ENCODE measurements at regions not wholly inside any gene's neighbourhood (a gene's known extent, or its start where the extent isn't known, plus 50 kb on each side); places are given as distances from the start of the nearest gene placed in this dataset.
"Not testable (repeated sequence)": the region's sequence is repeated elsewhere in the genome, so short reads cannot be mapped to it uniquely, and the experiment has no call there.

GRCh38 chr2:219835493-219835892 lies 208.1 kb downstream of the SLC4A3 start:
- no peak for DNase-seq (ENCODE audit: low spot score)

DNA sequence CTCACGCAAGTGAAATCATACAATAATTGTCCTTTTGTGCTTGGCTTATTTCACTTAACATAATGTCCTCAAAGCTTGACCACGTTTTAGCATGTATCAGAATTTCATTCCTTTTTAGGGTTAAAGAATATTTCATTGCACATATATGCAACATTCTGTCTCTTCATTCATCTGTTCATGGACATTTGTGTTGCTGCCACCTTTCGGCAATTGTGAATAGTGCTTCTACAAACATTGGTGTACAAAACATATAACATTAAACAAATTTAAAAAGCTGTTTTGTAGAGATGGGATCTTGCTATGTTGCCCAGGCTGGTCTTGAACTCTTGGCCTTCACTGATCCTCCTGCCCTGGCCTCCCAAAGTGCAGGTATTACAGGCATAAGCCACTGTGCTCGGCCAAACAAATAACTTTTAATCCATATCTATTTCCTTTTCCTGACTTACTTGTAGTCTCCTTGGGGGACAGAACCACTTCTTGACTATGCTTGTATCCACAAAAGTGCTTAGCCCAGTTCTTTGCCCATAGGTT lies 209.3 kb downstream of the SLC4A3 start:
- DNase-seq (ENCODE audit: low spot score), result no peak

DNA sequence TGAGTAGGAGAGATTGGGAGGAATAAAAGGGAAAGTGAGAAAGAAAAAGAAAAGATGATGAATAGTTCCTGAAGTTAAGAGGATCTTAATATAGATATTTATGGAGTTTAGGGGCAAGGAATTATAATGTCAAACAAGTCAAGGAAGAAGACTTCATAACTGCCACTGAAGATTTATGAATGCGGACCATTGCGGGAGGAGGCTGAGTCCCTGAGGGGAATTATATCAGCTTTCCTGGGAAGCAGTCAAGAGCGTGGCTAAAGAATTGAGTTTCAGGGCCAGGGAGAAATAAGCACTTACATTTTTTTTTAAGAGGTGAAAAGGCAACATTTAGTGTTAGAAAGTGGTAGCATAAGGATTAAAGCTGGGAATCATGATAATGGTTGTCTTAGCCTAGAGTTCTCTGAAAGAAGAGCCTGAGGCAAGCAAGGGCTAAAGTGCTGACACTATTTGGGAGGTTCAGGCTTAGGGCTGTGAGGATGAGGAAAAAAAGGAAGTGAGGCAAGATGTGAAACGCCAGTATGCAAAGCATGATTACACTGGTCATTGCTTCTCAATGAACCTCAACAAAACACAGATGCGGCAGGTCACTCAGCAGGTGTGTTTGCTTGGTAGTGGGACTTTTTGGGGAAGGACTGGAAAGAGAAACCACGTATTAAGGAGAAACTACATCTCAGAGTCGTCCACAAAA lies 217.1 kb downstream of the SLC4A3 start:
- no peak for DNase-seq (ENCODE audit: low spot score)

DNA sequence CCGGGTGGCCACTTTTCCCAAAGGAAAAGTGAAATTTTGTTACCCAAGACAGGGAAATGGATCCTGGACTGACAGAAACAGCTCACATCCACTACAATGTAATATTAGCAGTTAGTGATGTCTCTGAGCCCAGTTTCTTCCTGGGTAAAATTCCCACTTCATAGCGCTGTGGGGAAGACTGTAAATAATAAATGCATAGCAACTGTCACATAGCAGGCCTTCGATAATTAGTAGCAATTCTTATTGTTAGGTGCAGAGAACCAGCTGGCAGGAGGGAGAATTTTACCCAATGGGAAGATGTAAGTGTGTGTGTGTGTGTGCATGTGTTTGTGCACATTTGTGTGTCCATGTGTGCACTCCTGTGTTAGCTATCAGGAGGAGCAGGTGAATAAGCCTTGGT lies 221.5 kb downstream of the SLC4A3 start:
- no peak for DNase-seq (ENCODE audit: low spot score)

- DNase-seq (ENCODE audit: low spot score), result no peak
These were observed 223.7 kb downstream of the SLC4A3 start for GRCh38 chr2:219851169-219851568.

DNA sequence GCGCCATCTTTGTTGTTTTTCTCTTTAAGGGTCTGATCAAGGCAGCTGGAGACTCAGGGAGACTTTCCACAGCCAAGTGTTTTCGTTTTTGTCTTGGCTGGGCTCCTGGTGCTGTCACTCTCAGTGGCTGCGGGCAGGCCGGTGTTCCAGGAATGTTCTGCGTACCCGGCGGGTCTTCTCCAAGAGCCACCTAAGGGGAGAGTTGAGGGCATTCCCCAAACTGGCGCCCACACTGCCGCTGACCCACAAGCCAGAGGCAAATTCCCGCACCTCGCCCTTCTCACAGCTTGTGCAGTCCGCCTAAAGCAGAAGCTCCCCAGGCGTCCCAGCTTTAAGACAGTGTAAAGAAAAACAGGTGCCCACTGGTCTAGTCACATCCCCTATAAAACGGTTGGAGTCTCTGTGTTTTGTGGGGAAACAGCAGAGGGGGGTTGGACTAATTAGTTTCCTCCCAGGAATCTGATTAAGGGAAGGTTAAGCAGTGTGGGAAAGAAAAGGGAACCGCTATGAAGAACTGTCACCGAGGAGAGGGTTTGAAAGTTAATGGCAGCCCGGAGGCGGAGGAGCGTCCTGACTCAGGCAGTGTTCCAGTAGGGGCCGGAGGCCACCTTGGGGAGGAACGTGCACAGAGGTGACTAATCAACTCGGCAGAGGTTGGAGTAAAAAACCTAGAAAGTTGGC lies 224.5 kb downstream of the SLC4A3 start:
- DNase-seq (ENCODE audit: low spot score), result no peak

DNA sequence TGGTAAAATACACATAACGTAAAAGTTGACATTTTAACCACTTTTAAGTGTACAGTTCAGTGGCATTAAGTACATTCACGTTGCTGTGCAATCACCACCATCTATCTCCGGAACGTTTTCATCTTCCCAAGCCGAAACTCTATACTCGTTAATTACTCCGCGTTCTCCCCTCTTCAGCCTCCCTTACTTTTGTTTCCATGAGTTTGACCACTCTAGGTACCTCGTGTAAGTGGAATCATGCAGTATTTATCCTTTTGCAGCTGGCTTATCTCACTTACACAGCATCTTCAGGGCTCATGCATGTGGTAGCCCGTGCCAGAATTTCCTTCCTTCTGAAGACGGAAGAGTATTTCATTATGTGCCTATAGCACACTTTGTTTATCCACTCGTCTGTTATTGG lies 225.2 kb downstream of the SLC4A3 start:
- DNase-seq (ENCODE audit: low spot score), result no peak

DNA sequence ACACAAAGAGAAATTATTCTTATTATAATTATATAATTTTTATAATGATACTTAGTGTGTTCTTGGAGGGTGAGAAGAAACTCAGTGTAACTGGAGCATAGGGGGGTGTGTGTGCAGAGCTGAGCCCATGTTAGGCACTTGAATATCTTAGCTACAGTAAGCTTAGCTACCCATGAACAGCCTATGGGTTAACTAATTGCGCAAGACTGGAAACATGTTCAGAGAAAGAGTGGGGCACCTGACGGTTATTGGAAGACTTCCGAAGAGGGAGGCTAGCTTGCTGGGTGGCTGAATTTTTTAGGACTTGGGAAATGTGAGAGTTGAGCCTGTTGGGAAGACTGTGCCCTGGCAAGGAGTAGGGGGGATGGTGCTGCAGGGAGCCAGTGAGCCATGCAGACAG lies 229.2 kb downstream of the SLC4A3 start:
- no peak for DNase-seq (ENCODE audit: low spot score)

GRCh38 chr2:219857751-219858150 lies 230.3 kb downstream of the SLC4A3 start:
- no peak for DNase-seq (ENCODE audit: low spot score)

- DNase-seq (ENCODE audit: low spot score), result no peak
These were observed 233.9 kb downstream of the SLC4A3 start for GRCh38 chr2:219861307-219861706.

GRCh38 chr2:219864154-219864553 lies 236.7 kb downstream of the SLC4A3 start:
- no peak for DNase-seq (ENCODE audit: low spot score)

GRCh38 chr2:219868635-219869034 lies 241.2 kb downstream of the SLC4A3 start:
- DNase-seq (ENCODE audit: low spot score), result no peak

- no peak for DNase-seq (ENCODE audit: low spot score)
These were observed 242.6 kb downstream of the SLC4A3 start for GRCh38 chr2:219870041-219870440.

- no peak for DNase-seq (ENCODE audit: low spot score)
These were observed 243.9 kb downstream of the SLC4A3 start for GRCh38 chr2:219871351-219871750.

GRCh38 chr2:219875036-219875435 lies 247.6 kb downstream of the SLC4A3 start:
- DNase-seq (ENCODE audit: low spot score), result no peak

DNA sequence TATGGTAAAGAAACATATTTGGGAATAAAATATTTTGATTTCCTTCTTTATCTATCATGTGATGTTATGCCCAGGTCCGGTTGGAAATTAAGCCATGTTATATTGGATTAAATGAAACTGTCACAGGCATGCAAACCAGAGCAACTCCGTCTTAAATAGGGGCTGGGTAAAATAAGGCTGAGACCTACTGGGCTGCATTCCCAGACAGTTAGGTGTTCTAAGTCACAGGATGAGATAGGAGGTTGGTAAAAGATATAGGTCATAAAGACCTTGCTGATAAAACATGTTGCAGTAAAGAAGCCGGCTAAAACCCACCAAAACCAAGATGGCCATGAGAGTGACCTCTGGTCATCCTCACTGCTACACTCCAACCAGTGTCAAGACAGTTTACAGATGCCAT lies 248.6 kb downstream of the SLC4A3 start:
- not testable (repeated sequence) for DNase-seq (ENCODE audit: low spot score)

DNA sequence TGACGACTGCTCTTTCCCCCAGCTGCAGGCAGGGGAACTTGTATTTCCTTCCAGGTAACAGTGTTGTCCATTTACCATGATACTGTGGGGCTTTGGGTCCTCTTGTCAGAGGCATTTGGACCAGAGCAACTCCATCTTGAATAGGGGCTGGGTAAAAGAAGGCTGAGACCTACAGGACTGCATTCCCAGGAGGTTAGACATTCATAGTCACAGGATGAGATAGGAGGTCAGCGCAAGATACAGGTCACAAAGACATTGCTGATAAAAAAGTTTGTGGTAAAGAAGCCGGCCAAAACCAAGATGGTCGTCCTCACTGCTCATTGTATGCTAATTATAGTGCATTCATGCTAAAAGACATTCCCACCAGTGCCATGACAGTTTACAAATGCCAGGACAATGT lies 249.5 kb downstream of the SLC4A3 start:
- no peak for DNase-seq (ENCODE audit: low spot score)

DNA sequence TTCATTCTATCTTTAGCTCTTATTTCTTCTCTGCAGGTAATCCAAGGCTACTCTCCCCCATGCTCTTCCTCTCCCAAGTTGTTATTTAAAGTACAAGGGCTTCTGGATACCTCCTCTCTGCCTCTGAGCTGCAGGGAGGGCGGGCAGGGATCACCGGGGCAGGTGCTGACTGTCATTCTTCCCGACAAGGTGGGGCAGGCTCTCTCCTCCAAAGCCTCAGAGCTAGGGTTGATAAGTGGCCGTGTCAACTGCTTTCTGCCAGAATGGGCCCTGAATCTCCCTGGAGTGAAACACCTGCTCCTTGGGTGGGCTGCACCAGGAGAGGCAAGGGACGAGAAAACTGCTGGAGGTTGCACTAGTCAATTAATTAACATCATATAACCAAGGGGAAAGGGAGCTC lies 250.3 kb downstream of the SLC4A3 start:
- DNase-seq (ENCODE audit: low spot score), result no peak

GRCh38 chr2:219878516-219878915 lies 251.1 kb downstream of the SLC4A3 start:
- no peak for DNase-seq (ENCODE audit: low spot score)

DNA sequence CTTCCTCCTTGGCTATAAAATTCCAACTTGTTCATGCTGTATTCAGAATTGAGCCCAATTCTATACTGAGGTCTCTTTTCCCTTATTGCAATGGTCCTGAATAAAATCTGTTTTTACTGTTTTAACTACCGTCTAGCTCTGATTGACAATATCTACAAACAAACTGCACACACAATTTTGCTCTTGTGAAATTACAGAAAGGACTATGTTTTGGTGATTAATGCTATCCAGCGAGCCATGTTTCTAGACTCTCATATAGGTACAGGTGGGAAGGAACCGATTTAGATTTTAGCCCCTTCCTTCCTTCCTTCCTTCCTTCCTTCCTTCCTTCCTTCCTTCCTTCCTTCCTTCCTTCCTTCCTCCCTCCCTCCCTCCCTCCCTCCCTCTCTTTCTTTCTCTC lies 254.4 kb downstream of the SLC4A3 start:
- no peak for DNase-seq (ENCODE audit: low spot score)

DNA sequence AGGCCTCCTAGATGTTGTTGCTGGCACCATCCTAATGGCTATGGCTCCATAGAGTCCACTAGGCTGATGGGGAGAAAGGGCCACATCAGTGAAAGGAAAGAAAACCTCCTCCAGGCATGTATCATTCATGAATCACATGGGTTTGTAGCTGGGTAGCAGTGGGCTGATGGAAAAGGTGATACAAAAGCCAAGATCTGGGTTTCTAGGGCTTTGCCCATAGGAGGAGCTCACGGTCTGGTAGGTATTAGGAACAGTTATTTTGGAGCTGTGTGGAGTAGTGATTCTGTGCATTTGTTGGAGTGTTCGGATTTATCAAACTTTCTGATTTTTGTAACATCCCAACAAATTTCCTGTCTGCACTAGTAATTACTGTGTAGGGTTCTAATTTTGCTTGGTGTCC lies 259.2 kb downstream of the SLC4A3 start:
- DNase-seq (ENCODE audit: low spot score), result no peak

DNA sequence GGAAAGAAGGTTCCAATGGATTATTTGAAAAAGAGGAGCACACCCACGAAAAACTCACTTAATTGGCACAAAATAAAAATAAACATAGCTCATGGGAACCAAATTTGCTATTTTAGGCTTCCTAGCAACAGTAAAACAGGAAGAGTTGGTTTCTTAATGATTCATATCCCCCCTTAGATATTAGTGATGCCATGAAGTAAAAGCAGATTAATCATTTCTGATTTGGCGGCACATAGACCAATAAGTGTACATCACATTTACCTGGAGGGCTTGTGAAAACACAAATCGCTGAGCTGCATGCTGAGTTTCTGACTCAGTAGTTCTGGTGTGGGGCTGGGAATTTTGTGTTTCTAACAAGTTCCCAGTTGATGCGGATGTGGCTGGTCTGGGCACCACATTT lies 260.4 kb downstream of the SLC4A3 start:
- no peak for DNase-seq (ENCODE audit: low spot score)

GRCh38 chr2:219893541-219893940 lies 266.1 kb downstream of the SLC4A3 start:
- DNase-seq (ENCODE audit: low spot score), result no peak

DNA sequence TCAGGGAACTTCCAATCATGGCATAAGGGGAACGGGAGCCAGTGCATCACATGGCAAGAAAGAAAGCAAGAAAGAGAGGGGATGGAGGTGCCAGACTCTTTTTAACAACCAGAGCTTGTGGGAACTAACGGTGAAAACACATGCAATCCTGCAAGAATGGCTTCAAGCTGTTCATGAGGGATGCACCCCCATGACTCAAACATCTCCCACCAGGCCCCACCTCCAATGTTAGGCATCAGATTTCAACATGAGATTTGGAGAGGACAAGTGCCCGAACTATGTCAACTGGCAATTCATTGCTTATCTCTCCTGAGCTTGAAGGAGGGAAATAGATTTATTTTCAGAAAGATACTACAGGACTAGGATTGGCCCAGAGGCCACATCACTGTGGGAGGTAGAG lies 270.0 kb downstream of the SLC4A3 start:
- no peak for DNase-seq (ENCODE audit: low spot score)

Data from activated CD4-positive, alpha-beta T cell treated with anti-CD3 and anti-CD28 coated beads, Interleukin-2, Interleukin-4, amounts not matched to agents 100 ng/mL and 50 ng/mL, durations not matched to agents 16 hours and 8 hours (primary cell).